ENCODE measurements at regions not wholly inside any gene's neighbourhood (a gene's known extent, or its start where the extent isn't known, plus 50 kb on each side); places are given as distances from the start of the nearest gene placed in this dataset.
"Not testable (repeated sequence)": the region's sequence is repeated elsewhere in the genome, so short reads cannot be mapped to it uniquely, and the experiment has no call there.

DNA sequence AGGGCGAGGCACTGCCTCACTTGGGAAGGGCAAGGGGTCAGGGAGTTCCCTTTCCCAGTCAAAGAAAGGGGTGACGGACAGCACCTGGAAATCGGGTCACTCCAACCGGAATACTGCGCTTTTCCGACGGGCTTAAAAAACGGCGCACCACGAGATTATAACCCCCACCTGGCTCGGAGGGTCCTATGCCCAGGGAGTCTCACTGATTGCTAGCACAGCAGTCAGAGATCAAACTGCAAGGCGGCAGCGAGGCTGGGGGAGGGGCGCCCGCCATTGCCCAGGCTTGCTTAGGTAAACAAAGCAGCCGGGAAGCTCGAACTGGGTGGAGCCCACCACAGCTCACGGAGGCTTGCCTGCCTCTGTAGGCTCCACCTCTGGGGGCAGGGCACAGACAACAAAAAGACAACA lies 366.5 kb downstream of the NR4A2 start:
- TF ChIP-seq POLR2A (IDR thresholded peaks at IDR 0.05; ENCODE audit: extremely low read depth, insufficient read length): not testable (repeated sequence)
- TF ChIP-seq, protein P1, sequence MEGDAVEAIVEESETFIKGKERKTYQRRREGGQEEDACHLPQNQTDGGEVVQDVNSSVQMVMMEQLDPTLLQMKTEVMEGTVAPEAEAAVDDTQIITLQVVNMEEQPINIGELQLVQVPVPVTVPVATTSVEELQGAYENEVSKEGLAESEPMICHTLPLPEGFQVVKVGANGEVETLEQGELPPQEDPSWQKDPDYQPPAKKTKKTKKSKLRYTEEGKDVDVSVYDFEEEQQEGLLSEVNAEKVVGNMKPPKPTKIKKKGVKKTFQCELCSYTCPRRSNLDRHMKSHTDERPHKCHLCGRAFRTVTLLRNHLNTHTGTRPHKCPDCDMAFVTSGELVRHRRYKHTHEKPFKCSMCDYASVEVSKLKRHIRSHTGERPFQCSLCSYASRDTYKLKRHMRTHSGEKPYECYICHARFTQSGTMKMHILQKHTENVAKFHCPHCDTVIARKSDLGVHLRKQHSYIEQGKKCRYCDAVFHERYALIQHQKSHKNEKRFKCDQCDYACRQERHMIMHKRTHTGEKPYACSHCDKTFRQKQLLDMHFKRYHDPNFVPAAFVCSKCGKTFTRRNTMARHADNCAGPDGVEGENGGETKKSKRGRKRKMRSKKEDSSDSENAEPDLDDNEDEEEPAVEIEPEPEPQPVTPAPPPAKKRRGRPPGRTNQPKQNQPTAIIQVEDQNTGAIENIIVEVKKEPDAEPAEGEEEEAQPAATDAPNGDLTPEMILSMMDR (IDR thresholded peaks at IDR 0.05; ENCODE audit: low read depth, low read length): not testable (repeated sequence)

Measured in NB4 (cell line).